HEK293 (cell line): ENCODE measurements at regions not wholly inside any gene's neighbourhood (a gene's known extent, or its start where the extent isn't known, plus 50 kb on each side); places are given as distances from the start of the nearest gene placed in this dataset.

Source experiments
- ATF2 ChIP-seq: fragments of 450-650 bp; formaldehyde crosslinking; IDR thresholded peaks from 2 replicates; pipeline ENCODE4 v1.5.1; 2016; ENCODE audit warnings: missing biosample characterization, missing genetic modification characterization, low read depth
- CTCF ChIP-seq: fragments of 450-650 bp; formaldehyde crosslinking; IDR thresholded peaks from 2 replicates; pipeline ENCODE4 v1.5.1; 2016; ENCODE audit warnings: missing biosample characterization, missing genetic modification characterization
- HOXA7 ChIP-seq: sonication (generic); formaldehyde crosslinking; IDR thresholded peaks from 2 replicates; pipeline ENCODE4 v1.8.1; 2022; ENCODE audit warnings: missing genetic modification reagents, borderline replicate concordance
- KLF1 ChIP-seq: fragments of 450-650 bp; formaldehyde crosslinking; IDR thresholded peaks from 2 replicates; pipeline ENCODE4 v1.5.1; 2016; ENCODE audit warnings: missing biosample characterization, missing genetic modification characterization
- PBX3 ChIP-seq: sonication (generic); formaldehyde crosslinking; IDR thresholded peaks from 2 replicates; pipeline ENCODE4 v1.8.1; 2022; ENCODE audit warnings: mild to moderate bottlenecking, moderate library complexity, missing genetic modification reagents
- TCF7L2 ChIP-seq: IDR thresholded peaks from 2 replicates; pipeline ENCODE4 v1.6.1; 2011; ENCODE audit warnings: low read depth, mild to moderate bottlenecking, inconsistent platforms, low read length, moderate library complexity, borderline replicate concordance
- ZBTB26 ChIP-seq: fragments of 450-650 bp; formaldehyde crosslinking; optimal IDR thresholded peaks from 2 replicates; pipeline ENCODE3; 2016; ENCODE audit warnings: missing biosample characterization, mild to moderate bottlenecking, missing genetic modification characterization
- ZNF114 ChIP-seq: fragments of 450-650 bp; formaldehyde crosslinking; IDR thresholded peaks from 2 replicates; pipeline ENCODE4 v1.5.0; 2017; ENCODE audit warnings: missing biosample characterization, missing genetic modification characterization
- ZNF544 ChIP-seq: fragments of 450-650 bp; formaldehyde crosslinking; IDR thresholded peaks from 2 replicates; pipeline ENCODE4 v1.5.0; 2017; ENCODE audit warnings: missing biosample characterization, missing genetic modification characterization
- ZNF776 ChIP-seq: fragments of 450-650 bp; formaldehyde crosslinking; IDR thresholded peaks from 2 replicates; pipeline ENCODE4 v1.5.0; 2017; ENCODE audit warnings: missing biosample characterization, missing genetic modification characterization, borderline replicate concordance
- ZSCAN16 ChIP-seq: fragments of 450-650 bp; formaldehyde crosslinking; IDR thresholded peaks from 2 replicates; pipeline ENCODE4 v1.5.1; 2016; ENCODE audit warnings: missing biosample characterization, missing genetic modification characterization

- TF ChIP-seq CTCF (tag by site-specific recombination) (no peak), HOXA7 (CRISPR knock-in tag) (no peak), TCF7L2 (no peak), ZNF114 (no peak), PBX3 (no peak), ZNF776 (tag by site-specific recombination) (no peak), ZBTB26 (tag by site-specific recombination) (no peak), ATF2 (tag by site-specific recombination) (no peak), ZNF544 (no peak), KLF1 (tag by site-specific recombination) (no peak), ZSCAN16 (tag by site-specific recombination) (no peak)
Observed at GRCh38 chr10:34884272-34884952, 69.3 kb upstream of the PARD3 start.
